IPS-18c (cell line): ENCODE measurements at regions not wholly inside any gene's neighbourhood (a gene's known extent, or its start where the extent isn't known, plus 50 kb on each side); places are given as distances from the start of the nearest gene placed in this dataset.

Experiments
- H3K4me3 ChIP-seq: 2 replicates; pipeline ENCODE4 v1.7.0; 2013; ENCODE audit warnings: low read depth, mild to moderate bottlenecking, low read length, moderate library complexity; ENCODE audit not compliant: insufficient read depth
- H3K9me3 ChIP-seq: one replicate; pipeline ENCODE4 v1.6.1; 2013; ENCODE audit warnings: mild to moderate bottlenecking, low read length, moderate library complexity; ENCODE audit not compliant: control insufficient read depth, insufficient read depth

DNA sequence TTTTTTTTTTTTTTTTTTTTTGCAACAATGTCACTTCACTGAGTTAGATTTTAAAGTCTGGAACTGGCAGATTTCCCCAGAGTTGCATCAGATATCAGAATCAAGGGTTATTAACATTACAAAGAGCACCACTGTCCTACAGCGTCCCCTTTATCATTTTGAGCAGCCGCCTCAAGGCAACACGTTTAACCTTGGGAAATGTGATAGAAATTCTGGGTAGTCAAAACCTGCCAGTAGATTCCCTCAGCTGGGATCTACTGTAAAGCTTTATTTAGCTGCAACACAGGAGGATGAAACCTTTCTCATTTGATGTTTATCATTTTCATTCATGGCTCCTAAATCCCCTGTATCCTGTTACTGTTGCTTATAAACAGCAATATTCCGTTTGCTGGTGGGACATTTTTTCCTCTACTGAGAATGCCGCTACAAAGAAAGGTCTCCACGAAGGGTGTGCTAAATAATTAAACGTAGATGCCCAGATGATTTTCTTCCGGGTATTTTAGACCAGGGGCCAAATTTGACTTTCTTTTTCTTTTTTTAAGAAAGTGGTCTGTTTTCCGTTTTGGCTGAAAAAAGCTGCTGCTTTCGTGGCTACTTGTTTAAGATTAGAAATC, 436.1 kb upstream of the GOT2 start:
- H3K4me3 ChIP-seq = no peak overlapping the region
- no peaks in the 10 kb centered on the region for H3K9me3 ChIP-seq

DNA sequence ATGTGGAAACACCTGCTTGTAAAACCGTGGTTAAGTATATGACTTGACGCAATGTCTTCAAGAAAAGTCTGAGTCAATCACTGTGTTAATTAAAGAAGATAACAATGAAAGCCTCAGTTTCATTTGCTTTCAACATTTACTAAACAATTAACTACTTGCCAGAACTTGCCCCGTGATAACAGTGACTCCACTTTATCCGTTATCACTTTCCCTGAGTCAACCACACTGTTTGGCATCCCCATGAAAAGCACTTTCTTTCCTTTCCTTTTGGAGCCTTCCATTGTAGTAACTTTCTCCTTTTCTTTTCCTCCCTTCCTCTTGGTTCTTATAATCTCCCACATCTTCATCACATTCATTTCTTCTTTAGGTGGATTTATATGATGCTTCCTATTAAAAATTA, 435.1 kb upstream of the GOT2 start:
- H3K9me3 ChIP-seq = no peaks in the 10 kb centered on the region
- no peak overlapping the region for H3K4me3 ChIP-seq

DNA sequence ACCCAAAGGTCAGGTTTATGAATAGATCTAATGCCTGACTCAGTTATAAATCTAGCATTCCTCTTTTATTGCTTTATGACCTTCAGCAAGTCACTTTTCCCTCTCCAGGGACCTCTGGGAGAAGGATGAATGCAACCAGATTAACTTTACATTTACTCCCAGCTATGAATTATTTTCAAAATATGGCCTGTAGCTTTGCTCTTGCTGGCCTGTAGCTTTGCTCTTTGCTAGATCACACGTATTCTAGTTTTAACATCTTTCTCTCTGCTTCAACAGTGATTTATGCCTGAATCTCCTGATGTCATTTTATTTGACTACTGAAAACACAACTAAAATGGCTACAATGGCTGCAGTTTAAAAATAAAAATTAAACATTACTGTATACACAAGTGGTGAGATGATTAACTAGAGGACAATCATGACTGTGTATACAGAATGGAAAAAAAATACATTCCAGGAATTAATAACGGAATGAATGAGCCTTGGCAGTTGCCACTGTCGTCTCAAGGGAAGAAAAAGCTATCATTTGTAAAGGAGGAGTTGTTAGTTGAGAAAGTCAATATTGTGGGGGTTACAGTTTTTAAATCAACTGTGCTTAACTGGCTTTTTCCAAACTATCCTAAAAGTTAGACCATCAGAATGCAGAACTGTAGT, 434.5 kb upstream of the GOT2 start:
- Histone ChIP-seq H3K9me3 (no peaks in the 10 kb centered on the region), H3K4me3 (no peak overlapping the region)

DNA sequence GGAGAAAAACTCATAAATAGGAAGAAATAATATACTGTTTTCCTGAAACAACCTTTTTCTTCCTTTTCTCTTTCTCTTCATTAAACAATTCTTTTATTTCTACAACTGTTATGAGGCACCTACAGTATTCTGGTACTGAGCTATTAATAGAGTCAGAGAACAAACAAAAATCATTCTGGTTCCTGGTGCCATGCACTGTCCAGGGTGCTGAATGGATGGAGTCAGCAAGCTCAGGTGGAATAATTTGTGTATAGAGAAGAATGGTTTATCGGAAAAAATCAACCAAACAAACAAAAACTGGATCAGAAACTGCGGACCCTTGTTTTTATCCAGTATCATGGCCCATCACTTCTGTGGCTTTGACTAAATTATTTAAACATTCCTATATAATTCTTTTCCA, 430.3 kb upstream of the GOT2 start:
- no peaks in the 10 kb centered on the region for H3K9me3 ChIP-seq
- no peak overlapping the region for H3K4me3 ChIP-seq

DNA sequence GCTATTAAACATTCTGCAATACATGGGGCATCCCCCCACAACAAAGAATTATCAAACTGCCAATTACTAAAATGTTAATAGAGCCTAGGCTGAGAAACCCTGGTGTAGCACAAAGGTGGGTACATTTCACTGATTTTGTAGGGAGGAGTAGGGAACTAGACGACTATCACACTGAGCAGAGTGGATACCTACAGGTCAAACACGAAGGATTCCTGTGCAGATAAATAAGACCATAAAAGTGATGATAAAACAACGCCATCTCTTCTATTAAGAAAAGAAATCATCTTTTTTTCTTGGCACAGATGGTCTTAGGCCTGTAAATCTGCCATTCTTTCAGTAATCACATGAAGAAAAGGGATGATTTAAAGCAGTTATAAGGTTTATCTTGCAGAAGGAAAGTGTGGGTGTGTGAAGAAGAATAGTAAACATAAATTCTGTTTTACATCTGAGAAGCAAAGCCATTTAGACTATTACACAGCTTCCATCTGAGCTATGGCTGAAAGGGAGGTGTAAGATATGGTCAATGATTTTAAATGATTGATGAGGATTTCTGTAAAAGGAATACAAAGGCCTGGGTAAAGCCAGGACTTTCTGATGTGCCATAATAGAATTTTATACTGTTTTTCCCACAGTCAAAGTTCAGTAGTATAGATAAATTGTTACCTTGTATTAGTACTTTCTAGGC, 429.4 kb upstream of the GOT2 start:
- H3K4me3 ChIP-seq = no peak overlapping the region
- H3K9me3 ChIP-seq = no peaks in the 10 kb centered on the region

DNA sequence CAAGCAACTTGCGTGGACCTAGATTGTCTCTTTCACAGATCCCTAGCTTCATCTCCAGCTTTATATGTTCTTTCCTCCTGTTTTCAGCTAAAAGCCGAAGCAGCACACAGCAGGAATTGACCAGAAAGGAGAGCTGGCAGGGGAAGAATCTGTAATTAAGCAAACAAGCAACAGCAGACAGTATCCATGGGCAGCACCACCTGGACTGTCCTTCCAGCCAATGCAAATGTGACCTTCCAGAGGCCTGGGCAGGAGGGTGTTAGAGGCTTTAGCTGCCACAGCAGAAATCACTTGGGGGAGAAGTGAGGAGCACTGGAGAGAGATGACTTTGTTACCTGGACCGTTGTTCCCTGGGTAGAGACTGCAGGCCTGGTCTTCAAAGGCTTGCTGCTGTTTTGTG, 427.6 kb upstream of the GOT2 start:
- Histone ChIP-seq H3K9me3 (no peaks in the 10 kb centered on the region), H3K4me3 (no peak overlapping the region)

DNA sequence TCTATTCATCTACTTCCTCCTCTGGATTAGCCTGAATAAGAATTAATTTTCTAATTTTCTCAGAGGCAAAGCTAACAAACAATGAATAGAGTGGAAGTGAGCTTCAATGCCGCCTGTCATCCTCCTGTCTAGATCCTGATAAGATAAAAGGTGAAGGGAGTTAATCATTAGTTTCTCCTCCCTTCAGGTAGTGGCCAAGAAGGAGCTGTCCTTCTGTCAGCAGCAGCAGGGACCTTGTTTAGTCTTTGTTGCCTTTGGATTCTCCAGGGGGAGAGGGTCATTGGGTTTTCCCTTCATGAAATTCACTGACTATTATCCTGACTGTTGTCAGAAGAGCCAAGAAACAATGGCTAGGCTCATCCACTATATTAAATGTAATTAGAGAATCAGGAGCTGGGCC, 420.2 kb upstream of the GOT2 start:
- H3K4me3 ChIP-seq = no peak overlapping the region
- no peaks in the 10 kb centered on the region for H3K9me3 ChIP-seq

DNA sequence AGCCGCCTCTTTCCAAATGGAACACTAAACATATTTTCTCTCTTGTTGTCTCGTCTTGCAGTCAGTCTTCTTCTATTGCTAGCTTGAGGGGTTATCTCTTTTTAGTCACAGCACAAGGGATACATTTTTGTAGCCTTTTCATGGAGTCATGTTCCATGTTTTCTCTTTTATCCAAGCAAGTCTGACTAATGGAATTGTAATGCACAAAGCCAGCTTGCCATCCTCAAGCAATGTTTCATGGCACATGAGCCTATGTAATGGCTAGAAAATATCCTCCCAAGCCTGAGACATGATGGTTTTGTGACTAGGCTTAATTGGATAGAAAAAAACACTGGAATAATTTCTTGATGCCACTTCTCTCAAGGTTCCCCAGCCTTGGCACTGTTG, 414.6 kb upstream of the GOT2 start:
- H3K4me3 ChIP-seq = no peak overlapping the region
- H3K9me3 ChIP-seq = no peaks in the 10 kb centered on the region

DNA sequence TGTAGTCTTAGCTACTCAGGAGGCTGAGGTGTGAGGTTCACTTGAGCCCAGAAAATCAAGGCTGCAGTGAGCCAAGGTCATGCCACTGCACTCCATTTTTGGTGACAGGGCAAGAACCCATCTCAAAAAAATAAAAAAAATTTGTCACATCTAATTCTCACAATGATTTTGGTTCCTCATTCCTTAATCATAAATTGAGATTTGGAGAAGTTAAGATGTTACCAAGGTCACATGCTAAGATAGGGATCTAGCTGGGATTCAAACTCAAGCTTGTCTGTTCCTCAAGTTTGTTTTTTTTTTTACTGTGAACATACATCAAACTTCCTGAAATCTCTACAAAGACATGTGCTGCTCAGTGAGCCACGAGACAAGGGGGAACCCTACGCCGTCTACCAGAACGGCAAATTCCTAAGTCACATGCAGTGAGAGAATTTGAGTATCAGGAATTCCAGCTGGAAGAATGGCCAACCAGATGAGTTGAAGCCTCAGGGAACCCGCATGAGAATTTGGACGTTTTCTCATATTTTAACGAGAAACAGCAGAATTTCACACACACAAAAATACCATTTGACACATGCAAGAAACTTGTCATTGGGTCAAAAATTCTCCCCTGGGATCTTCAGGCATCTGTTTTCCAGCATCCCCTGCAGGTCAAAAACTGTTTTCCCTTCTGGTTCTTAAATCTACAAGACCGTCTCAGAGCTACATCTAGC, 414.1 kb upstream of the GOT2 start:
- no peaks in the 10 kb centered on the region for H3K9me3 ChIP-seq
- no peak overlapping the region for H3K4me3 ChIP-seq

DNA sequence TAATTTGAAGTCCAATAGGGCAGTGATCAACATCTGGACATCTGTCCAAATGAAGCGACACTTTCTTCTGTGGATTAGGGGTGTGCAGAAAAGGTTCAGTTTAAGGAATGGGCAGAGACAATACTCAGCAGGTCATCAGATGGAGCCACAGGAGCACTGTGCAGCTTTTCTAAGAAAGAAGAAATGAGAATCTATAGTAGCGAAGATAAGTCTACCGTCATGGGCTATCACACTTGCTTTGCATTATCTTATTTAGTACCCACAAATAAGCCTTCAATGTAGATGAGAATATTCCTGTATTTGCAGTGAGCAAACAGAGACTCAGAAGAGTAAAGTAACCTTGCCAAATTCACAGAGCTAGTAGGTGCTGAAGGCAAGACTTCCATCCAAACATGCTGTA, 412.0 kb upstream of the GOT2 start:
- no peak overlapping the region for H3K4me3 ChIP-seq
- H3K9me3 ChIP-seq = no peaks in the 10 kb centered on the region

DNA sequence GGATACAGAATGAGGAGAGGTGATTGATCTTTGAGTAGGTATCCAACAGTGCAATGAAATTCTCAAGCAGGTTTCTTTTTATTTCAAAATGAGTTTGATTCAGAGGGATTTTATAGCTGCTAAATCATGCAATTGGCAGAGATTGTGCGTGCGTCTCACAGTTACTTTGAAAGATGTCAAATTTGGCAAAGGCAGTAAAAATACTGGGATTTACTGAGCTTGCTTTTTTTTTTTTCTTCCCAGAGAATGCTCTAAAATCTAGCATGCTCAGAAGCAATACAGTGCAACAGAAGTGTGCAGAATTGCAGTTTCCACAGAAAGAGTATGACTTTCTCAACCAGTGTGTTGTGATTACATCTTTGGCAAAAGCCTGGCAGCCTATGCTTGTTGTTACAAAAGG, 410.7 kb upstream of the GOT2 start:
- Histone ChIP-seq H3K9me3 (no peaks in the 10 kb centered on the region), H3K4me3 (no peak overlapping the region)

DNA sequence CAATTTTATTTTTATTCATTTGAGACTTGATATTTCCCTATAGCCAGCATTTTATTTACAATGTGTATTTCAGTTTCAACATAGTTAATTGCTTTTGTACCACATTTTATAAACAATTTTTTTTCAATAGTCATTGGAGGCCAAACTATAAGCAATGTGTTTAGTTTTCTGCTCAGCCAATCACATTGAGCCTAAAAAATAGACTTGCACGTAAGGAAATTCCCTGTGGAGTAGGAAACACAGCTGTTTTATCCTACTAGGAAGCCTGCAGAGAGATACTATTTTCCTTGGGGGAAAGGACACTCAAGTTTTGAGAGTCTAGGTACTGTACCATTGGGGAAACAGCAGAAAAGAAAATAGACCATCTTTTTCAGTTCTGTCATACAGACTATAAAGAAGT, 410.2 kb upstream of the GOT2 start:
- Histone ChIP-seq H3K9me3 (no peaks in the 10 kb centered on the region), H3K4me3 (no peak overlapping the region)

DNA sequence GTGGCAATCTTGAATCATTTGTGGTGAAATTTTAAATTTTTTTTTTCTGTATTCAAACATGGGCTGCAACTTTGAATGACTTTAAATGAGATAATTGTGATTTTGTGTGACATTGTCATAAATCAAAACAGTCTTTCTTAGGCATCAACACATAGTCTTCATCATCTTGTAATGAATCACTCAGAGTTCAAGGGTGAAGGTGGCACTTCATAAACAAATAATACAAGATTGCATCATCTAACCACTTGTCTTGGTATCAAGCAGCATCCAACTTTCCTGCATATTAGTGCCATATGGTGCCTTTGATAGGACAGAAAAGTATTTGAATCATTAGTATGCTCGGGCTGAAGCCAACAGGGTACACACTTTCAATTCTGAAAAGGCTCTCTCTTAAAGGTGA, 392.4 kb upstream of the GOT2 start:
- H3K4me3 ChIP-seq = no peak overlapping the region

DNA sequence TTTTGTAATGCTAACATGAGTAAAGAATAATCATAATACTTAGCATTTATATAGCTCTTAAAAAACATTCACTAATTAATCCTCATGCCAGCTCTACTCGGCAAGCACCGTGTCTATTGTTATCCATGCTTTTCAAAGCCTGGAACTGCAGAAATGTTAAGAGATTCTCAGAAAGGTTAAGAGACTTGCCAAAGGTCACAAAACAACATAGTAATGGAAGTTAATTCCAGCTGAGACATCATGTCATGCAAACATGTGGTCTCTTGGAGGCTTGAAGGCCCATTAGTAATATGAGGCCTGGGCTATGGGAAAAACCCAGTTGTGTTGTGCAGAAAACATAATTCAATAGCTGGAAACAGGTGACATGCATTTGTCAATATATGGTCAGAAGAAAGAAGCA, 389.9 kb upstream of the GOT2 start:
- no peak overlapping the region for H3K4me3 ChIP-seq

More for the DNA sequence above, 392.4 kb upstream of the GOT2 start:
- no peaks in the 10 kb centered on the region for H3K9me3 ChIP-seq

DNA sequence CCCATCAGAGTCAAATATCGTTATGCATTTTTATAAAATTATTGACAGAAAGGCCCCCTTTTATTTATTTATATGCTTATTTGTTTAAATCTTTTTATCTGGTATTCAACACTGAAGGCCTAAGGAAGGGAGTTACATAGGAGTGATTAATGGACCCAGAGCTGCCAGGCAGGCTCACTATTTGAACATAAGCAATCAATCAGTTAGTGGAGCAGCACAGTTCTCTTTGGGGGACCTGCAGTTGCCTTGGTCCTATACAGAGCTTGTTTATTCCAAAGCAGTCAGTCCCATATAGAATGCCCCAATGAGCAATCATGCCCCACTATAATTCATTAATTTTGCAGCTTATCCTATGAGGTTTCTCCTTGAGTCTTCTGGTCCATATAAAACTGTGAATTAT, 389.4 kb upstream of the GOT2 start:
- H3K9me3 ChIP-seq = peaks cover 4% of the 10 kb centered on the region
- no peak overlapping the region for H3K4me3 ChIP-seq

More for the DNA sequence above, 389.9 kb upstream of the GOT2 start:
- H3K9me3 ChIP-seq = peaks cover 4% of the 10 kb centered on the region

DNA sequence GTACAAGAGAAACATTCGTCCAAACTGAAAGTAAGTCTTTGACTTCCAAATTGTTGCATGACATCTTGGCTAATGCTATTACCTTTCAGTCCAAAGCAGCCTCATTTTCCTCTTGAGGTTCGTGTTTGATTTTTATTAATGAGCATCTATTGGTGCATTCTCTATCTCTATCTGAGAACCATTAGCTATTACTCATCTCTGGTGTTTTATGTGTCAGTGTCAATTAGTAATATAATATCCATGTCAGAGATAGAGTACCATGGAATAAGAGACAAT, 388.1 kb upstream of the GOT2 start:
- Histone ChIP-seq H3K4me3 (no peak overlapping the region), H3K9me3 (peaks cover 4% of the 10 kb centered on the region)

DNA sequence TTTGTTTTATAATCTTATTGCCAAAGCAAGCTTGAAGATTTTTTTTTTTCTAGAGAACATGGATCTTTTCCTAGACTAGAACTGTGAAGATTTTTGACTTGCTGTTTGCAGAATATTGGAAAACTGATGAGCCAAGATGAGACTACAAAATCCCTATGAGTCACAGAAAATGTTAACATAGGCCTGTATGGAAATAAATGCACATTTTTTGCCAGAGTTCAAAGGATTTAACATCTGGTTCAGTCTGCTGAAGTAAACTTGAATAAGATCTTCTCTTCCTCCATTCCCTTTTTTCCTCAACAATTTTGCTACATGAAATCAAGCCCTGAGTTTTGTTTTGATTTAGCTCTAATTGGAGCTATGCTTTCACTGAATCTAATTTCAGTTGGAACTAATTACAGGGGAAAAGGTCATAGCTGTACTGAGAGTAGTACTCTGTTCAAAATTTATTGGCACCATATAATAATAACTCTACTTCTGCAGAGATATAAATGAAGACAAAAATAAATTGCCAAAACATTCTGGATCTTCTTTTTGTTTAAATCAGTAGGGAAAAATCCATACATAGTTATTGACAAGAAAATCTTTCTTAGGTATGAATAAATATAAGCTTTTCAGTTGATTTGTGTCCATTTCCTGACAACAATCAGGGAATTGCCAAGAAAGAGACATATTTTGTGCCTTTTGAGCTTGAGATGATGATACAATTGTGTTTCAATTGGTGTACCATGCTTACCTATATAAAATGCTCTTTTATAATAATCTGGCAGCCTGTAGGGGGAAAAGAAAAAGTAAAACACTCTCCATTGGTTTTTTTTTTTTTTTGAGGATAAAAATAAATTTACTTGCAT, 387.5 kb upstream of the GOT2 start:
- no peak overlapping the region for H3K4me3 ChIP-seq
- peaks cover 4% of the 10 kb centered on the region for H3K9me3 ChIP-seq
